Endodermal cell (in vitro differentiated cells): ENCODE measurements at regions not wholly inside any gene's neighbourhood (a gene's known extent, or its start where the extent isn't known, plus 50 kb on each side); places are given as distances from the start of the nearest gene placed in this dataset.

Experiments used
- DNase-seq: peaks from one replicate; pipeline ENCODE4 v3.0.0-alpha.2; 2017
- H3K27ac ChIP-seq: 2 replicates; pipeline ENCODE4 v1.5.1; 2013; ENCODE audit warnings: mild to moderate bottlenecking, low read depth, low read length, moderate library complexity
- H3K27me3 ChIP-seq: 2 replicates; pipeline ENCODE4 v1.6.1; 2013; ENCODE audit warnings: mild to moderate bottlenecking, low read length, moderate library complexity; ENCODE audit not compliant: insufficient read depth, control insufficient read depth, poor library complexity, severe bottlenecking
- H3K36me3 ChIP-seq: 2 replicates; pipeline ENCODE4 v1.7.0; 2013; ENCODE audit warnings: mild to moderate bottlenecking, low read length, moderate library complexity; ENCODE audit not compliant: control insufficient read depth, insufficient read depth
- H3K4me1 ChIP-seq: one replicate; pipeline ENCODE4 v1.7.0; 2013; ENCODE audit warnings: low read length; ENCODE audit not compliant: control insufficient read depth, insufficient read depth
- H3K4me3 ChIP-seq: 2 replicates; pipeline ENCODE4 v1.5.1; 2013; ENCODE audit warnings: mild to moderate bottlenecking, low read length, moderate library complexity
- H3K9ac ChIP-seq: 2 replicates; pipeline ENCODE4 v1.6.1; 2013; ENCODE audit warnings: mild to moderate bottlenecking, low read length, moderate library complexity; ENCODE audit not compliant: poor library complexity, severe bottlenecking; ENCODE audit errors: extremely low read depth
- H3K9me3 ChIP-seq: 2 replicates; pipeline ENCODE4 v1.6.1; 2013; ENCODE audit warnings: mild to moderate bottlenecking, low read length, moderate library complexity; ENCODE audit not compliant: control insufficient read depth
- H3K27ac Mint-ChIP-seq: 2 replicates; pipeline ENCODE4 v1.8.0; 2020; ENCODE audit warnings: mixed read lengths
- H3K27me3 Mint-ChIP-seq: 2 replicates; pipeline ENCODE4 v1.8.0; 2021; ENCODE audit warnings: mild to moderate bottlenecking, mixed read lengths; ENCODE audit not compliant: insufficient read depth
- H3K36me3 Mint-ChIP-seq: 2 replicates; pipeline ENCODE4 v1.8.0; 2020; ENCODE audit warnings: low read depth, mixed read lengths
- H3K4me1 Mint-ChIP-seq: 2 replicates; pipeline ENCODE4 v1.8.0; 2020; ENCODE audit warnings: mixed read lengths
- H3K4me3 Mint-ChIP-seq: 2 replicates; pipeline ENCODE4 v1.8.0; 2020; ENCODE audit warnings: mild to moderate bottlenecking, moderate library complexity, mixed read lengths
- H3K9me3 Mint-ChIP-seq: 2 replicates; pipeline ENCODE4 v1.8.0; 2020; ENCODE audit warnings: mild to moderate bottlenecking, mixed read lengths
- WGBS, 2 experiments: methylation state at CpG; one replicate each; pipeline versions ENCODE4 v1.1.5 to v1.1.7; 2013; ENCODE audit warnings: missing lambda C conversion rate in 2 of 2, mixed read lengths in 1 of 2; ENCODE audit not compliant: insufficient coverage in 1 of 2, insufficient read length in 1 of 2; 5-methylcytosine and 5-hydroxymethylcytosine counted together
- TF ChIP-seq, protein P1 (sequence below): fragments of 200-600 bp; sonication (generic); conservative IDR thresholded peaks from 2 replicates; pipeline ENCODE4 v1.5.0; 2021; ENCODE audit warnings: antibody characterized with exemption, mild to moderate bottlenecking

DNA sequence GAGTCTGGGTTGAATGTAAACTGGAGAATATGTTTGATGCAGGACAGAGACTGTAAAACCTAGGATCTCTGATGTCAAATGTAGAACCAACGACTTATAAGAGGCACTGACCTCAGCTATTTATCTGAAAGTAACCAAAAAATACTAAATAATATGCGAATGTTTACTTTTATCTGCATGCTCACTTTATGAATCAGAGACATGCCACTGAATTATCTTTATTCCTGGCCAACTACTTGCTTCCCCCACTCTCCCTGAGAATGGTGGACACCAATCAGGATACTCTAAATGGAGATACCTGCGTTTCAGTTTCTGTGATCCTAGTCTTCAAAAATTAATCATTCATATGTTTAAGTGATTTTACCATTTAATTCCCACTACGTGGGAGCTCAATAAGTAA lies 1038.4 kb upstream of the PABPC4L start:
- no peaks in the 10 kb centered on the region for H3K9me3 Mint-ChIP-seq
- no peaks in the 10 kb centered on the region for H3K27me3 ChIP-seq
- H3K27me3 Mint-ChIP-seq = no peaks in the 10 kb centered on the region
- TF ChIP-seq, protein P1, sequence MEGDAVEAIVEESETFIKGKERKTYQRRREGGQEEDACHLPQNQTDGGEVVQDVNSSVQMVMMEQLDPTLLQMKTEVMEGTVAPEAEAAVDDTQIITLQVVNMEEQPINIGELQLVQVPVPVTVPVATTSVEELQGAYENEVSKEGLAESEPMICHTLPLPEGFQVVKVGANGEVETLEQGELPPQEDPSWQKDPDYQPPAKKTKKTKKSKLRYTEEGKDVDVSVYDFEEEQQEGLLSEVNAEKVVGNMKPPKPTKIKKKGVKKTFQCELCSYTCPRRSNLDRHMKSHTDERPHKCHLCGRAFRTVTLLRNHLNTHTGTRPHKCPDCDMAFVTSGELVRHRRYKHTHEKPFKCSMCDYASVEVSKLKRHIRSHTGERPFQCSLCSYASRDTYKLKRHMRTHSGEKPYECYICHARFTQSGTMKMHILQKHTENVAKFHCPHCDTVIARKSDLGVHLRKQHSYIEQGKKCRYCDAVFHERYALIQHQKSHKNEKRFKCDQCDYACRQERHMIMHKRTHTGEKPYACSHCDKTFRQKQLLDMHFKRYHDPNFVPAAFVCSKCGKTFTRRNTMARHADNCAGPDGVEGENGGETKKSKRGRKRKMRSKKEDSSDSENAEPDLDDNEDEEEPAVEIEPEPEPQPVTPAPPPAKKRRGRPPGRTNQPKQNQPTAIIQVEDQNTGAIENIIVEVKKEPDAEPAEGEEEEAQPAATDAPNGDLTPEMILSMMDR = no peak
- H3K36me3 ChIP-seq = no peaks in the 10 kb centered on the region
- H3K9ac ChIP-seq = no peak overlapping the region
- H3K4me1 Mint-ChIP-seq = peaks cover 6% of the 10 kb centered on the region
- H3K4me3 Mint-ChIP-seq = no peak overlapping the region
- WGBS, 2 experiments = 89 to 100% methylated on average over 2 to 4 of the region's 4 CpGs
- no peak overlapping the region for H3K27ac ChIP-seq
- H3K27ac Mint-ChIP-seq = no peak overlapping the region
- no peak for DNase-seq
- H3K36me3 Mint-ChIP-seq = no peaks in the 10 kb centered on the region
- no peaks in the 10 kb centered on the region for H3K4me1 ChIP-seq
- H3K9me3 ChIP-seq = no peaks in the 10 kb centered on the region
- no peak overlapping the region for H3K4me3 ChIP-seq

DNA sequence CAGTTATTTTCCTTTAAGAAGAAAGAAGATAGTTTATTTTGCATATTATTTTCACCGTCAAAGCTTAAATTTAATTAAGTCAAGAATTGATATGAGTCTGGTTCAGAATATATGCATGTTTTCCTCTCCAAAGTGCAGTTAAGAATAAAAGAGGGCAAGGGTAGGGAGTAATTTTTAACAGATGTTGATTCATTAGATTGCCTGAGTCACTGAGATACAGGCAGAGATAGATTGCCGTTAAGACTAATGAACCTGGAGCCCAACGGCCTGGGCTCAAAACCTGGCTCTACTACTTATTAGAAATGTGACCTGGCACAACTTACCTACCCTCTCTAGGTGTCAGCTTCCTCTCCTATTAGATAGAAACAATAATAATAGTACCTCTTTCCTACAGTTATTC lies 1037.4 kb upstream of the PABPC4L start:
- TF ChIP-seq, protein P1 = no peak
- H3K9me3 Mint-ChIP-seq = no peaks in the 10 kb centered on the region
- peaks cover under 1% of the 10 kb centered on the region for H3K4me1 Mint-ChIP-seq
- 91 to 100% methylated on average over 1 to 3 of the region's 3 CpGs for WGBS, 2 experiments
- Histone ChIP-seq H3K27me3 (no peaks in the 10 kb centered on the region), H3K9me3 (no peaks in the 10 kb centered on the region), H3K36me3 (no peaks in the 10 kb centered on the region), H3K4me3 (no peak overlapping the region), H3K4me1 (no peaks in the 10 kb centered on the region), H3K9ac (no peak overlapping the region), H3K27ac (no peak overlapping the region)
- no peaks in the 10 kb centered on the region for H3K36me3 Mint-ChIP-seq
- no peak overlapping the region for H3K4me3 Mint-ChIP-seq
- no peak overlapping the region for H3K27ac Mint-ChIP-seq
- no peaks in the 10 kb centered on the region for H3K27me3 Mint-ChIP-seq
- DNase-seq = no peak

DNA sequence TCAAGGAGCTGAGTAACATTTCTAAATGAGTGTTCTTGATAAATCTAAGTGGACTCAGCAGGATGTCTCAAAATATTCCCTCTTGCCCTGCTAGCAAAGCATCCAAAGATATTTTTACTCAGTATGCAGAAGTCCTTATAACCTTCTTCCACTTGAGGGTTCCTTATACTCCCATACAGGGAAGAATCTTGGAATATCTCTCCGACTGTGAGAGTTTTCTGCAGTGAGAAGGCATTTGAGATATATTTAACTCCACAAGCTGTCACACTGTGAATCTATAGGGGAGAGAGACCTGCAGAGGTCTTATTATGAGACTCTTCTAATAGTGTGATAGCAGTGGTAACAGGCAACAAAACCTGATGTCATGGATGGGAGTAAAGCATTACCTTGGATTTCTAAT lies 1034.5 kb upstream of the PABPC4L start:
- Histone ChIP-seq H3K9me3 (no peaks in the 10 kb centered on the region), H3K4me1 (no peaks in the 10 kb centered on the region), H3K4me3 (no peak overlapping the region), H3K9ac (no peak overlapping the region), H3K27me3 (no peaks in the 10 kb centered on the region), H3K27ac (no peak overlapping the region), H3K36me3 (no peaks in the 10 kb centered on the region)
- WGBS, 2 experiments = 100% methylated on average over 1 of the region's 1 CpG; no CpG with 5 or more reads in 1 of the 2 experiments
- TF ChIP-seq, protein P1 = no peak
- Mint-ChIP-seq H3K9me3 (no peaks in the 10 kb centered on the region), H3K4me1 (no peaks in the 10 kb centered on the region), H3K36me3 (no peaks in the 10 kb centered on the region), H3K27ac (no peak overlapping the region), H3K27me3 (no peaks in the 10 kb centered on the region), H3K4me3 (no peak overlapping the region)
- no peak for DNase-seq
